ENCODE measurements at regions not wholly inside any gene's neighbourhood (a gene's known extent, or its start where the extent isn't known, plus 50 kb on each side); places are given as distances from the start of the nearest gene placed in this dataset.

- TF ChIP-seq, protein P1, sequence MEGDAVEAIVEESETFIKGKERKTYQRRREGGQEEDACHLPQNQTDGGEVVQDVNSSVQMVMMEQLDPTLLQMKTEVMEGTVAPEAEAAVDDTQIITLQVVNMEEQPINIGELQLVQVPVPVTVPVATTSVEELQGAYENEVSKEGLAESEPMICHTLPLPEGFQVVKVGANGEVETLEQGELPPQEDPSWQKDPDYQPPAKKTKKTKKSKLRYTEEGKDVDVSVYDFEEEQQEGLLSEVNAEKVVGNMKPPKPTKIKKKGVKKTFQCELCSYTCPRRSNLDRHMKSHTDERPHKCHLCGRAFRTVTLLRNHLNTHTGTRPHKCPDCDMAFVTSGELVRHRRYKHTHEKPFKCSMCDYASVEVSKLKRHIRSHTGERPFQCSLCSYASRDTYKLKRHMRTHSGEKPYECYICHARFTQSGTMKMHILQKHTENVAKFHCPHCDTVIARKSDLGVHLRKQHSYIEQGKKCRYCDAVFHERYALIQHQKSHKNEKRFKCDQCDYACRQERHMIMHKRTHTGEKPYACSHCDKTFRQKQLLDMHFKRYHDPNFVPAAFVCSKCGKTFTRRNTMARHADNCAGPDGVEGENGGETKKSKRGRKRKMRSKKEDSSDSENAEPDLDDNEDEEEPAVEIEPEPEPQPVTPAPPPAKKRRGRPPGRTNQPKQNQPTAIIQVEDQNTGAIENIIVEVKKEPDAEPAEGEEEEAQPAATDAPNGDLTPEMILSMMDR (IDR thresholded peaks at IDR 0.05), result no peak
- no peak for DNase-seq
- no peaks in the 10 kb centered on the region for H3K36me3 Mint-ChIP-seq (ENCODE audit: low read depth)
- no peak overlapping the region for H3K4me3 Mint-ChIP-seq
- H3K27me3 Mint-ChIP-seq (ENCODE audit: insufficient read depth), result no peaks in the 10 kb centered on the region
- no peak overlapping the region for H3K27ac Mint-ChIP-seq
- peaks cover 19% of the 10 kb centered on the region for H3K9me3 Mint-ChIP-seq
- no peaks in the 10 kb centered on the region for H3K4me1 Mint-ChIP-seq (ENCODE audit: low read depth)
These were observed 426.2 kb downstream of the ANXA1 start for GRCh38 chr9:73577848-73578247.

GRCh38 chr9:73579823-73580222 is 428.2 kb downstream of the ANXA1 start:
- Mint-ChIP-seq H3K4me1 (ENCODE audit: low read depth) (no peaks in the 10 kb centered on the region), H3K27me3 (ENCODE audit: insufficient read depth) (no peaks in the 10 kb centered on the region)
- DNase-seq, result no peak

GRCh38 chr9:73583576-73583975 is 431.9 kb downstream of the ANXA1 start:
- Mint-ChIP-seq H3K27me3 (ENCODE audit: insufficient read depth) (no peaks in the 10 kb centered on the region), H3K9me3 (peaks cover 21% of the 10 kb centered on the region), H3K27ac (no peak overlapping the region), H3K4me1 (ENCODE audit: low read depth) (no peaks in the 10 kb centered on the region), H3K36me3 (ENCODE audit: low read depth) (no peaks in the 10 kb centered on the region), H3K4me3 (no peak overlapping the region)
- TF ChIP-seq, protein P1 (IDR thresholded peaks at IDR 0.05), result no peak
- DNase-seq, result no peak

More at GRCh38 chr9:73579823-73580222, 428.2 kb downstream of the ANXA1 start:
- no peak overlapping the region for H3K4me3 Mint-ChIP-seq
- H3K9me3 Mint-ChIP-seq, result peaks cover 22% of the 10 kb centered on the region
- TF ChIP-seq, protein P1 (IDR thresholded peaks at IDR 0.05), result no peak
- no peak overlapping the region for H3K27ac Mint-ChIP-seq
- no peaks in the 10 kb centered on the region for H3K36me3 Mint-ChIP-seq (ENCODE audit: low read depth)

DNA sequence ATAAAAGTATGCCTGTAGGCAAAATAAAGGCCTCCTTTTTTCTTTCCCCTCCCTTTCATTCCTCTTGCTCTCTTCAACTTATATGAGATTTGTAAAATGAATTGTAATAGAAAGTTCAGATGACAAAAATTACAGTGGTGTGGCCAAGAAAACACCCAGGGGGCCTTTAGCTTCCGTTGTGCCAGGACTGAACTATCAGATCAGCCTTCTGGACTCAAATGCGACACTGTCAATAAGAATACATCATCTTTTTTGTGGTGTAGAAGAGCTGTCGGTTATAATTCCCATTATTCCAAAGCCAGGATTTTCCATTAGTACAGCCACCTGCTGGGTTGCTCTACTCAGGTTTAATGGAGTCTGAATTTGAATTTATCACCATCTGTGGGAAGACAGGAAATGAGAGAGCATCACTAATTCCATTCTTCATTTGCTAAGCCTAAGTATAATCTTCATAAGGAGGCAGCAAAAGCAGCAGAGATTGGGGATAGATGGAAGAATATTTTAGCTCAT is 443.4 kb downstream of the ANXA1 start:
- DNase-seq, result no peak
- Mint-ChIP-seq H3K36me3 (ENCODE audit: low read depth) (no peaks in the 10 kb centered on the region), H3K9me3 (peaks cover 19% of the 10 kb centered on the region), H3K27ac (no peak overlapping the region), H3K4me3 (no peak overlapping the region), H3K4me1 (ENCODE audit: low read depth) (no peaks in the 10 kb centered on the region), H3K27me3 (ENCODE audit: insufficient read depth) (no peaks in the 10 kb centered on the region)
- TF ChIP-seq, protein P1 (IDR thresholded peaks at IDR 0.05), result no peak

DNA sequence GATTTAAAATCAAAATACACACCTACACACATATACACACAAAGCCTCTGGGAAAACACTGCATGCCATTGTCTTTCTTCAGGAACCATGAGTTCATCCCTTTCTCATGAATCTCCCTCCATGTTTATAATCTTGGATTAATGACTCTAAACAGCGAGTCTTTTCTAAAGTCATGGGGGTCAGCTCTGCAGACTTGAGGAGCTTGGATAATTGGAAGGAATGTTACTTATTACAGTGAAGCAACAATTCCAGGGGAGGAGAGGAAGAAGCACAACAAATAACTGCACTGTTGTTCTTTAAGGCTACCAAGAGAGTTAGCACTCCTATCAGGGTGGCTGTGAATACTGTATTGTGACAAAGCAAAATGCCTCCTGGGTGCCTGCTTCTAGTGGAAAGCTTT is 444.7 kb downstream of the ANXA1 start:
- TF ChIP-seq, protein P1 (IDR thresholded peaks at IDR 0.05), result no peak
- Mint-ChIP-seq H3K27ac (no peak overlapping the region), H3K36me3 (ENCODE audit: low read depth) (no peaks in the 10 kb centered on the region), H3K4me3 (no peak overlapping the region), H3K9me3 (peaks cover 19% of the 10 kb centered on the region), H3K4me1 (ENCODE audit: low read depth) (no peaks in the 10 kb centered on the region), H3K27me3 (ENCODE audit: insufficient read depth) (no peaks in the 10 kb centered on the region)
- DNase-seq, result no peak

DNA sequence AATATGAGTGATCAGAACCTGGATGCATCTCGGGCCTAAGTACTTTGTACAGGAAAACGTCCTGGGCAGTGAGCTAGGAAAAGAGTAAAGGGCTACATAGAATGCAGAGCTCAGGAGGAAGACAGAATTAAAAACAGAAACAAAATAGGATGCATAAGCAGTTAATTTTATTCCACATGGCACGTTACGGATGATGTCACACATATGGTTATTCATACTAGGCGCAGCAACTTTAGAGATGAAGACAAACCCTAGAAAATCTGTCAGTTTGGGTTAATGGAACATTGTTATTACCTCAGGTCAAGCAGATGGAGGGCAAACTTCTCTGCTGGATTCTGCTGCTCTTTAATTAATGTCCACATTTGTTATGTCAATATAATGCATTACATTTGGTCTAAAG is 445.4 kb downstream of the ANXA1 start:
- DNase-seq, result no peak
- Mint-ChIP-seq H3K4me3 (no peak overlapping the region), H3K4me1 (ENCODE audit: low read depth) (no peaks in the 10 kb centered on the region), H3K27ac (no peak overlapping the region), H3K9me3 (peaks cover 19% of the 10 kb centered on the region), H3K27me3 (ENCODE audit: insufficient read depth) (no peaks in the 10 kb centered on the region), H3K36me3 (ENCODE audit: low read depth) (no peaks in the 10 kb centered on the region)
- TF ChIP-seq, protein P1 (IDR thresholded peaks at IDR 0.05), result no peak
